GM19240 (cell line): ENCODE measurements at regions not wholly inside any gene's neighbourhood (a gene's known extent, or its start where the extent isn't known, plus 50 kb on each side); places are given as distances from the start of the nearest gene placed in this dataset.

Experiments used
- DNase-seq: peaks from one replicate; pipeline ENCODE4 v3.0.0; 2011; ENCODE audit warnings: low spot score; ENCODE audit not compliant: insufficient read length

GRCh38 chr1:68293609-68294366, 61.5 kb upstream of the WLS start:
- DNase-seq, result no peak

GRCh38 chr1:68293122-68293521, 60.8 kb upstream of the WLS start:
- DNase-seq, result no peak

GRCh38 chr1:68291688-68292384, 59.5 kb upstream of the WLS start:
- no peak for DNase-seq

DNA sequence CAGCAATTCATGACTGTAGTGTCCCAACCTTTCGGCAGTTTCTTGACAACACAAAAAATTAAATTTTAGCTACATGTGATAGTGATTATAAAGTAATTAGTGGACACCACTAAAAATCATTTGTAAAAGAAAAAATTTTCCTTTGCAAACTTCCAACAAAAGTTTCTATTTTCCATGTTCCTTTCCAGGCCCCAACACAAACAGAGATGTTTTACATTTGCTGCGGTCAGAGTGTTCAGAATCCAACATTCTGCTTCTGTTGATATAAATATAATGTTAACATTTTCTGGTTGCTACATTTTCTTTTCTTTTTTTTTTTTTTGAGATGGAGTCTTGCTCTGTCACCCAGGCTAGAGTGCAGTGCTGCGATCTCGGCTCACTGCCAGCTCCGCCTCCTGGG, 54.9 kb upstream of the WLS start:
- no peak for DNase-seq

- DNase-seq, result no peak
Measured at GRCh38 chr1:68285046-68285445, 52.7 kb upstream of the WLS start.

- no peak for DNase-seq
Measured at GRCh38 chr1:68281946-68282615, 49.8 kb upstream of the WLS start.
